GM12878 (cell line): ENCODE measurements at regions not wholly inside any gene's neighbourhood (a gene's known extent, or its start where the extent isn't known, plus 50 kb on each side); places are given as distances from the start of the nearest gene placed in this dataset.

Experiments
- ATAC-seq: fragments of 200-7000 bp; cut with Tn5 transposase; 3 replicates; pipeline ENCODE4 v1.9.1; 2020; ENCODE audit warnings: mild to moderate bottlenecking, moderate library complexity
- BruUV-seq: library from RNA; stranded (reverse); fragments of 400-500 nt; replicated peaks from 2 replicates; lab custom pipeline; 2021; lab: Mats Ljungman, UMichigan
- CTCF ChIA-PET: fragments of 300-600 bp; sonication (Branson Sonifier 250); formaldehyde crosslinking; extraction: SDS; loops from one replicate; lab custom pipeline; 2021; ENCODE audit warnings: inconsistent platforms; lab: Yijun Ruan, JAX
- POLR2A ChIA-PET: fragments of 350-600 bp; formaldehyde crosslinking; extraction: SDS; loops from one replicate; lab custom pipeline; 2021; ENCODE audit warnings: inconsistent platforms; lab: Charles Lee
- RAD21 ChIA-PET: fragments of 300-600 bp; sonication (Branson Sonifier 250); formaldehyde crosslinking; loops from one replicate; lab custom pipeline; 2023; ENCODE audit warnings: antibody characterized with exemption; ENCODE audit not compliant: unreplicated experiment; lab: Charles Lee
- SMC1A ChIA-PET: fragments of 300-600 bp; sonication (Branson Sonifier 250); formaldehyde crosslinking; loops from one replicate; lab custom pipeline; 2023; ENCODE audit not compliant: unreplicated experiment, uncharacterized antibody; lab: Charles Lee
- DNase-seq: peaks from one replicate; pipeline ENCODE4 v3.0.0-alpha.2; 2011; ENCODE audit warnings: low read depth, low spot score
- FAIRE-seq: peaks from 3 replicates; lab custom pipeline; 2011; peaks lifted over from hg19 to GRCh38; lab: Jason Lieb, UNC
- H2AFZ ChIP-seq: 2 replicates; pipeline ENCODE4 v1.6.0; 2011; ENCODE audit warnings: low read depth, low read length, control low read depth; ENCODE audit not compliant: control insufficient read depth
- H3K27ac ChIP-seq: 2 replicates; pipeline ENCODE4 v1.5.1; 2011; ENCODE audit warnings: control low read depth; ENCODE audit not compliant: control insufficient read depth, insufficient read depth
- H3K27me3 ChIP-seq, 2 experiments: replicated peaks in 1 of 2; 2 replicates each; pipeline versions ENCODE4 v1.6.0 to v1.6.1; 2011; ENCODE audit warnings: low read length in 1 of 2; ENCODE audit not compliant: control insufficient read depth in 2 of 2, insufficient read depth in 2 of 2
- H3K36me3 ChIP-seq, 2 experiments: 2 replicates each; pipeline ENCODE4 v1.5.1; 2011; ENCODE audit warnings: low read length in 1 of 2; ENCODE audit not compliant: control insufficient read depth in 2 of 2, insufficient read depth in 2 of 2
- H3K4me1 ChIP-seq: 2 replicates; pipeline ENCODE4 v1.6.1; 2011; ENCODE audit warnings: mild to moderate bottlenecking, low read length, moderate library complexity, mixed read lengths; ENCODE audit not compliant: control insufficient read depth, insufficient read depth
- H3K4me2 ChIP-seq: 2 replicates; pipeline ENCODE4 v1.6.0; 2011; ENCODE audit warnings: control low read depth; ENCODE audit not compliant: control insufficient read depth, insufficient read depth
- H3K4me3 ChIP-seq: fragments of 200-600 bp; sonication (generic); 2 replicates; pipeline ENCODE4 v1.5.1; 2016
- H3K79me2 ChIP-seq: 2 replicates; pipeline ENCODE4 v1.6.0; 2011; ENCODE audit warnings: low read length; ENCODE audit not compliant: control insufficient read depth, insufficient read depth
- H3K9ac ChIP-seq: 2 replicates; pipeline ENCODE4 v1.8.0; 2011; ENCODE audit warnings: low read length, control low read depth, mixed read lengths; ENCODE audit not compliant: control insufficient read depth, insufficient read depth
- H3K9me3 ChIP-seq: replicated peaks from 3 replicates; pipeline ENCODE4 v1.5.1; 2011; ENCODE audit warnings: mild to moderate bottlenecking, low read length; ENCODE audit not compliant: control insufficient read depth, insufficient read depth
- H4K20me1 ChIP-seq: 2 replicates; pipeline ENCODE4 v1.6.0; 2011; ENCODE audit not compliant: control insufficient read depth, insufficient read depth
- ATF2 ChIP-seq: IDR thresholded peaks from 2 replicates; pipeline ENCODE4 v1.6.1; 2012; ENCODE audit warnings: low read length, inconsistent platforms
- CEBPB ChIP-seq, 2 experiments: fragments of 150-350 bp in 1 of 2; IDR thresholded peaks; 2 replicates each; pipeline ENCODE4 v1.6.1; 2012 to 2014; ENCODE audit warnings: low read depth in 2 of 2, low read length in 2 of 2, borderline replicate concordance in 1 of 2, inconsistent platforms in 1 of 2
- CREM ChIP-seq: IDR thresholded peaks from 2 replicates; pipeline ENCODE4 v1.6.1; 2014; ENCODE audit warnings: antibody characterized with exemption, low read depth
- KLF5 ChIP-seq: fragments of 450-650 bp; IDR thresholded peaks from 2 replicates; pipeline ENCODE4 v1.6.1; 2014; ENCODE audit warnings: mild to moderate bottlenecking; ENCODE audit not compliant: partially characterized antibody
- REST ChIP-seq: IDR thresholded peaks from 2 replicates; pipeline ENCODE4 v1.6.1; 2012; ENCODE audit warnings: mild to moderate bottlenecking, low read depth, low read length
- SKIL ChIP-seq: fragments of 450-650 bp; IDR thresholded peaks from 2 replicates; pipeline ENCODE4 v1.6.1; 2017; ENCODE audit warnings: mild to moderate bottlenecking, low read depth, inconsistent platforms; ENCODE audit not compliant: poor library complexity, severe bottlenecking
- STAT3 ChIP-seq: IDR thresholded peaks from 2 replicates; pipeline ENCODE4 v1.6.1; 2011; ENCODE audit warnings: low read depth, low read length, improper control_type of control experiment
- USF1 ChIP-seq: IDR thresholded peaks from 2 replicates; pipeline ENCODE4 v1.6.1; 2011; ENCODE audit warnings: borderline replicate concordance, low read depth, mild to moderate bottlenecking, moderate library complexity, mixed read lengths, low read length; ENCODE audit not compliant: insufficient read depth; ENCODE audit errors: extremely low read length
- YY1 ChIP-seq: IDR thresholded peaks from 2 replicates; pipeline ENCODE4 v1.6.1; 2011; ENCODE audit warnings: low read depth, mild to moderate bottlenecking, low read length
- WGBS: methylation state at CpG from one replicate; pipeline ENCODE4 v1.1.6; 2016; ENCODE audit warnings: low lambda C conversion rate; ENCODE audit not compliant: insufficient replicate concordance, insufficient coverage; ENCODE audit errors: missing lambda C conversion rate; 5-methylcytosine and 5-hydroxymethylcytosine counted together
- in situ Hi-C: fragments of 300-500 bp; cut with MboI; formaldehyde crosslinking; loops from 9 replicates; pipeline ENCODE4 v1.14.3; 2018; ENCODE audit warnings: mixed read lengths
- intact Hi-C: fragments of 100-400 bp; cut with micrococcal nuclease; formaldehyde crosslinking; loops from one replicate; pipeline ENCODE4 v1.14.2; 2022; ENCODE audit not compliant: unreplicated experiment

- H3K4me3 ChIP-seq = no peak overlapping the region
- DNase-seq (no peak), ATAC-seq (no peak), FAIRE-seq (no peak)
- no peak overlapping the region for H2AFZ ChIP-seq
- H3K36me3 ChIP-seq = no peaks in the 10 kb centered on the region
- H3K27ac ChIP-seq = no peak overlapping the region
- intact Hi-C loops (no loop called here), in situ Hi-C loops (no loop called here)
- ChIA-PET CTCF (interaction anchor here (0.6 to 0.7 kb wide), 4 partner anchors 7 to 1891 kb away, joined by 3 to 4 read pairs (median 3); no protein-coding TSS in a partner anchor), POLR2A (no interaction called here), SMC1A (interaction anchor here (0.7 kb wide), 1 partner anchor 804 kb away, joined by 3 read pairs; no protein-coding TSS in a partner anchor), RAD21 (no interaction called here)
- H3K9me3 ChIP-seq = no peaks in the 10 kb centered on the region
- no TSS peak for BruUV-seq
- no peaks in the 10 kb centered on the region for H4K20me1 ChIP-seq
- no peak overlapping the region for H3K4me2 ChIP-seq
- no peak for TF ChIP-seq ATF2
- no peak for TF ChIP-seq STAT3
- no peak for TF ChIP-seq YY1
- no peaks in the 10 kb centered on the region for H3K27me3 ChIP-seq
- WGBS = 0% methylated on average over 3 of the region's 3 CpGs
- H3K4me1 ChIP-seq = no peaks in the 10 kb centered on the region
- H3K79me2 ChIP-seq = no peaks in the 10 kb centered on the region
- no peak overlapping the region for H3K9ac ChIP-seq
These were observed 126.6 kb upstream of the MME start for GRCh38 chr3:154953538-154953937.

GRCh38 chr3:154952553-154952952 lies 127.6 kb upstream of the MME start:
- Histone ChIP-seq H3K36me3 (no peaks in the 10 kb centered on the region), H3K27me3 (no peaks in the 10 kb centered on the region), H4K20me1 (no peaks in the 10 kb centered on the region), H3K4me2 (no peak overlapping the region), H3K27ac (no peak overlapping the region), H3K79me2 (no peaks in the 10 kb centered on the region), H3K9me3 (no peaks in the 10 kb centered on the region), H2AFZ (no peak overlapping the region), H3K4me1 (no peaks in the 10 kb centered on the region), H3K4me3 (no peak overlapping the region), H3K9ac (no peak overlapping the region)
- DNase-seq = no peak
- 27% methylated on average over 6 of the region's 6 CpGs for WGBS
- FAIRE-seq = no peak
- RAD21 ChIA-PET = no interaction called here
- no TSS peak for BruUV-seq
- CTCF ChIA-PET = interaction anchor here (0.7 kb wide), 1 partner anchor 750 kb away, joined by 3 read pairs; no protein-coding TSS in a partner anchor
- ATAC-seq = no peak
- SMC1A ChIA-PET = no interaction called here
- in situ Hi-C loops (no loop called here), intact Hi-C loops (no loop called here)
- POLR2A ChIA-PET = no interaction called here
- TF ChIP-seq USF1 (no peak), CEBPB (IDR thresholded peaks at IDR 0.05; ENCODE audit: borderline replicate concordance in 1 of 2, low read depth in 2 of 2, low read length in 2 of 2) (no peak), CREM (no peak), SKIL (no peak), REST (no peak), KLF5 (no peak)
